ENCODE measurements at regions not wholly inside any gene's neighbourhood (a gene's known extent, or its start where the extent isn't known, plus 50 kb on each side); places are given as distances from the start of the nearest gene placed in this dataset.

DNA sequence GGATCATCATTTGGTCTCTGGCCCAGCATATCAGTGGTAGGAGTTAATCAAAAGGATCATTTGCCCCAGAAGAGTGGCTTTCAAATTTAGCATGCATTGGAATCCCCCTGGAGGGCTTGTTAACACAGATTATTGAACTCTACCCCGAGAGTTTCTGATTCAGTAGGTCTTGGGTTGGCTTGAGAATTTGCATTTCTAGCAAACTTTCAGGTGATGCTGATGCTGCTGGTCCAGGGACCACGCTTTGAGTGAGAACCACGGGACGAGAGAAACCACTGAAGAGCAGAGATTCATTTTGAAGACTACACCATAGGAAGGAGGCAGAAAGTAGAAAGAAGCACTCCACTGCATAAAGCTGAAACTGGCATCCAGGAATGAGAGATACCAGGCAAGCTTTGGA is 81.3 kb upstream of the DUSP10 start:
- TF ChIP-seq POLR2A (IDR thresholded peaks at IDR 0.05) (no peak), POLR2AphosphoS5 (IDR thresholded peaks at IDR 0.05) (no peak)

All from stomach (tissue), 4 donors.